ENCODE measurements at regions not wholly inside any gene's neighbourhood (a gene's known extent, or its start where the extent isn't known, plus 50 kb on each side); places are given as distances from the start of the nearest gene placed in this dataset.
"Not testable (repeated sequence)": the region's sequence is repeated elsewhere in the genome, so short reads cannot be mapped to it uniquely, and the experiment has no call there.

DNA sequence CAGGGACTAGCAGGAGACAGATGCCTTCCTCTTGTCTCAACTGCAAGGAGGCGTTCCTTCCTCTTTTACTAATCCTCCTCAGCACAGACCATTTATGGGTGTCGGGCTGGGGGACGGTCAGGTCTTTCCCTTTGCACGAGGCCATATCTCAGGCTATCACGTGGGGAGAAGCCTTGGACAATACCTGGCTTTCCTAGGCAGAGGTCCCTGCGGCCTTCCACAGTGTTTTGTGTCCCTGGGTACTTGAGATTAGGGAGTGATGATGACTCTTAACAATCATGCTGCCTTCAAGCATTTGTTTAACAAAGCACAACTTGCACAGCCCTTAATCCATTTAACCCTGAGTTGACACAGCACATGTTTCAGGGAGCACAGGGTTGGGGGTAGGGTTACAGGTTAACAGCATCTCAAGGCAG is 1238.6 kb downstream of the OLFM4 start:
- not testable (repeated sequence) for DNase-seq

DNA sequence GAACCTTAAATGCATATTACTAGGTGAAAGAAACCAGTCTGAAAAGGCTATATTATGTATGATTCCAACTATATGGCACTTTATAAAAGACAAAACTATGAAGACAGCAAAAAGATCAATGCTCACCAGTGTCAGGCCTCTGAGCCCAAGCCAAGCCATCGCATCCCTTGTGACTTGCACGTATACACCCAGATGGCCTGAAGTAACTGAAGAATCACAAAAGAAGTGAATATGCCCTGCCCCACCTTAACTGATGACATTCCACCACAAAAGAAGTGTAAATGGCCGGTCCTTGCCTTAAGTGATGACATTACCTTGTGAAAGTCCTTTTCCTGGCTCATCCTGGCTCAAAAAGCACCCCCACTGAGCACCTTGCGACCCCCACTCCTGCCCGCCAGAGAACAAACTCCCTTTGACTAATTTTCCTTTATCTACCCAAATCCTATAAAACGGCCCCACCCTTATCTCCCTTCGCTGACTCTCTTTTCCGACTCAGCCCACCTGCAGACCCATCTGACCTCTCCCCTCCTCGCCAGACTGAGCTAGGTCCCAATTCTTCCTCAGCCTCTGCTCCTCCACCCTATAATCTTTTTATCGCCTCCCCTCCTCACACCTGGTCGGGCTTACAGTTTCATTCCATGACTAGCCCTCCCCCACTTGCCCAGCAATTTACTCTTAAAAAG is 1239.5 kb downstream of the OLFM4 start:
- DNase-seq = not testable (repeated sequence)

DNA sequence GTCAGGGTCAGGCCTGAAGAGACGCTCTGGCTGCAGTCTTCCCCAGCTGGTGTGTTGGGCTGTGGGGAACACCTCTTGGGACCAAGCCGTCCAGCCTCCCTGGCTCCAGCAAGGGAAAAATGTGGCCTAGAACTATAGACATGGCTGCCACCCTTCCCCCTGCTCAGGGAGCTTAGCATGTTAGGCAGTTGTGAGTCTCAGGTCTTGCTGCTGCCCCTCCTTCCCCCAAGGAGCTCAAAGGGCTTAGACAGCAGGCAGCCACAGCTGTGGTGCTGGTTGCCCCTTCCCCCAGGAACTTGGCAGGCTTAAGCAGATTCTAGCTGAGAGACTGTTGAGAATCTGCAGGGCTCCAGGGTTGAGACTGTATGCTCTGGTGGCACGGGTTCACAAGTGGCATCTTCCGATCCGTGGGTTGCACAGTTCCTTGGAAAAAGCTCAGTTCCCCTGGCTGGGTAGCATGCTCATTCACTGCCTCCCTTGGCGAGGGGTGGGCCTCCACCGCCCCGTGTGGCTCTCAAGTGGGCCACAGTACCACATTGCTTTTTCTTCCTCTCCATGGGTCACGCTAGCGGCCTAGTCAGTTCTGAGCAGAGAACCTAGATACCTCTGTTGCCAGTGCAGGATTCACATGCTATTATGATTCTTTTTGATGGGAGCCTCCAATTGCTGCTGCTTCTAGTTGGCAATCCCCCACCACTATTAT is 1258.6 kb downstream of the OLFM4 start:
- no peak for DNase-seq

DNA sequence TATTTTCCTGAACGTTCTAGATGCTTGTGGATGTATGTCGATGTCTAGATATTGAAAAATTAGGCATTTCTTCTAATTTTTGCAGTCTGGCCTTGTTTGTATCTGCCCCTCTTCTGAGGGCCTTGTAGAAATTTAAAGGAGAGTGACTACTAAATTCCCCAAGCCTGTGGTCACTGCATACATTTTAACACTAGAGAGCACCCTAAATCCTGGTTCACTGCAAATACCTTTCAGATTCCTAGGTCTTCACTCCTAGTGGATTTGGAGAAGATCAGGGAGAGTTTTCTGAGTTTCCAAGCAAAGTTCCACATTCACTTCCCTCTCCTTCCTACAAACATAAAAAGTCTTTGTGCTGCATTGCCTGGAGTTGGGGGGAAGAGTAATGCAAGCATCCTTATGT is 1272.5 kb downstream of the OLFM4 start:
- DNase-seq = no peak

DNA sequence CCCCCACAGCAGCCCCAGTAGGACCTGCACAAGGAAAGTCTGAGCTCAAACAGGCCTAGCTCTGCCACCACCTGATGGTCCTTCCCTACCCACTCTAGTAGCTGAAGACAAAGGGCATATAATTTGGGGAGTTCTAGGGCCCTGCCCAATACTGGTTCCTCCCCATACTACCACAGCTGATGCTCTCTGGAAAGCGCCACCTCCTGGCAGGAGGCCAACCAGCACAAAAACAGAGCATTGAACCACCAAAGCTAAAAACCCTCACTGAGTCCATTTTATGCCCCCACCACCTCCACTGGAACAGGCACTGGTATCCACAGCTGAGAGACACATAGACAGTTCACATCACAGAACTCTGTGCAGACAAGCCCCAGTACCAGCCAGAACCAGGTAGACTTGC is 1276.8 kb downstream of the OLFM4 start:
- DNase-seq = no peak

DNA sequence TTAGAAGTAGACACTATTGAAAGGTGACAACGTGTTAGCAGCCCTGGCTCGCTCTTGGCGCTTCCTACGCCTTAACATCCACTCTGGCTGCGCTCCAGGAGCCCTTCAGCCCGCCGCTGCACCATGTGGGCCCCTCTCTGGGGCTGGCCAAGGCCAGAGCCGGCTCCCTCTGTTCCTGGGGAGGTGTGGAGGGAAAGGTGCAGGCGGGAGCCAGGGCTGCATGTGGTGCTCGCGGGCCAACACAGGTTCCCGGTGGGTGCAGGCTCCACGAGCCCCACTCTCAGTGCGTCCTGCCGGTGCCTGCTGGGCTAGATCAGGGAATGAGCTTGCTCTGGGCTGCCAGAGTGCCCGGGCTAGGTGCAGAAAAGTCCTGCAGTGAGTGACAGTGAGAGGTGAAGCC is 1284.3 kb downstream of the OLFM4 start:
- DNase-seq = no peak

DNA sequence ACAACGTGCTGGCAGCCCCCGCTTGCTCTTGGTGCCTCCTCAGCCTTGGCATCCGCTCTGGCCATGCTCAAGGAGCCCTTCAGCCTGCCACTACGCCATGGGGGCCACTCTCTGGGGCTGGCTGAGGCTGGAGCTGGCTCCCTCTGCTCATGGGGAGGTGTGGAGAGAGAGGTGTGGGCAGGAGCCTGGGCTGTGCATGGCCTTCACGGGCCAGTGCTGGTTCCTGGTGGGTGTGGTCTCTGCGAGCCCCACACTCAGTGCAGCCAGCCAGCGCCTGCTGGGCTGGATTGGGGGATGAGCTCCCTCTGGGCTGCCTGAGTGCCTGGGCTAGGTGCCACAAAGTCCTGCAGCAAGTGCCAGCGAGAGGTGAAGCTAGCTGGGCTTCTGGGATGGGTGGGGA is 1289.1 kb downstream of the OLFM4 start:
- no peak for DNase-seq

DNA sequence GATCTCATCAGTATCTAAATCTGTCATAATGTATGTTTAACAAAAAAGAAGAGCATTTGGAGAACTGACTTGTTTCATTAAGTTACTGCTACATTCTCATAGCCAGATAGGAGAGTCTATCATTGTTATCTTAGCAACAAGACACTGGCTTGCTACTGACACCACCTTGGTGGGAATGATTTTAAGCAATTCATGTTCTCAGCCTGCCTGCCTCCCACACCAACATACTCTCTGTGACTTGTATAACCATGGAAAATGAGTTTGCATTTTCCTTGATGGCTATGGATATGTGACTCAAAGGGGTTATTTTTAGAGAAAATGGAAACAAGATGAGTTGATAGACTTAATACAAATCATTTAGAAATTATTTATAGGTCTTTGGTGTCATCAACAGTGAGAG is 1308.9 kb downstream of the OLFM4 start:
- DNase-seq = no peak

DNA sequence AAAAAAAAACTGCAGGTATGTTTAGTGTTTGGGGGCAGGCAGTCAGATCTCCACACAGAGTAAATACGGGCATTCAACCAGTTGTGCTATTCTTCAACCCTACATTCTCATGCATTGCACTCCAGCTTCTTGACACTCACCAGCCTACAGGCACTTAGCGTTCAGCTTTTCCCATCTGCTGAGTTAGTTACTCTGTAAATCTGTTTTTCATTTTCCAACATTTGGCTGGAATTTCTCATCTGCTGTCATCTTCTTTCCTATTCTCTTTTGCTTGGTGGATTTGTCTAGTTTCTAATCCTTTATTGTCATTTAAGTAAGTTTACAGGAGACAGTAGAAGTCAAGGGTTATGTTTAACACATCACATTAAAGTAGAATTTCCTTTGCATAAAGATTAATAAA is 1318.9 kb downstream of the OLFM4 start:
- DNase-seq = no peak

DNA sequence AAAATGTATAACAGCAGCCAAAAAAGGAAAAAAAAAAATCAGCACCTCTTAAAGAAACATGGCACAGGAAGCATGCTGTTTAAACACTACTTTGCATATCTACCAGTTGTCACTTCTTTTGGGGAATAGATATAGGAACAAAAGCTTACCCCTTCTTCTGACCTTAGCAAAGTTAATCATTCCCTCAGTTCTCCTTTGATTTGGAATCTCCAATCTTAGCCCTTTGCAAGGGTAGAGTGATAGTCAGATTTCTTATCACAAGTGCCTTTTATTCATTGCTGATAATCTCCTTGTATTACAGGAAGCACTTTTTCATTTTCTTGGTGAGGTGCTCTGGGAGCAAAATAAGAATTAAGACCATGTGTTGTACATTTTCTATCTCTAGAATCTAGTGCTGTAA is 1327.6 kb downstream of the OLFM4 start:
- no peak for DNase-seq

DNA sequence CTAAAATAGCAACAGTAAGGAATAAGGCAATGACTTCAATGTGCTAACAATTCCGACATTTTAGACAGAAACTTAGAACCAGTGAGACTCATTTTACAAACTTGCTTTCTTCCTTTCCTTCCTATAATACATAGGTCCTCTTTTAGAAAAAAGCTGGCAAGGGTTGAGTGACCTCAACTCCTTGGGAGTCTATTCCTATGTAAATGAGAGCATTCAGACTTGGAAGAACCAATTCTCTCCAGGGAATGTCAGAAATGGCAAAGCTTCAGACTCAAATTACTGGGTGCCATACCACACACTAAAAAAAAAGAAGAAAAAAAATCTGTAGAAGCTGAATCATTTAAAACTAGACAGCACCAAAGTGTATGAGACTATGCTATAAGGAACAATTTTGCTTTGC is 1328.2 kb downstream of the OLFM4 start:
- no peak for DNase-seq

DNA sequence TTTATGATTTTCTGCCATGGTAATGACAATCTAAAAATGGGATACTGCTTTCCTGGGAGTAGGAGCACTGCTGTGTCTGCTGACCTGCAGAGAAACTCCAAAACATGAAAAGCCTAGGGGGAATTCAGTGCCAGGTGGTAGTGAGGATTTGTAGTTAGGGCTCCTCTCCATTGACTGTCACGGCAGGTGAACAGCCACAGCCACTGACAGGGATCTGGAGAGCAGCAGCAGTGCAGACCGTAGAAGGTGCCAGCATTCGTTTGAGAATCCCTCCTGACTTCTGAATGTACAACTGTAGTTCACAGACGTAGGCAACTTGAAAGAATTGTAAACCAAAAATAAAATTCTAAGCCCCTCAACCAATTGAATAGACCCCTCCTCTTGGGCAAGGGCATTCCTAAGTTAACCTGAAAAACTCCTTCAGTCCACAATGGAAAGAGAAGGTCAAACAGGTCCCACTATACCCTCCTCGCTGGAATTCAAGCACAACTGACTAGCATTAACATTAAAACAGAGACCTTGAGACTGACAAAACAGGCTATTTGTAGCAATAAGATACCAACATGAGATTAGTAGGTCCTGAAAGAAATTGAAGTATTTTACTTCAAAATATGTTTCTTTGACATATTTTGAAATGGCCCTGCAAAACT is 1328.8 kb downstream of the OLFM4 start:
- no peak for DNase-seq

DNA sequence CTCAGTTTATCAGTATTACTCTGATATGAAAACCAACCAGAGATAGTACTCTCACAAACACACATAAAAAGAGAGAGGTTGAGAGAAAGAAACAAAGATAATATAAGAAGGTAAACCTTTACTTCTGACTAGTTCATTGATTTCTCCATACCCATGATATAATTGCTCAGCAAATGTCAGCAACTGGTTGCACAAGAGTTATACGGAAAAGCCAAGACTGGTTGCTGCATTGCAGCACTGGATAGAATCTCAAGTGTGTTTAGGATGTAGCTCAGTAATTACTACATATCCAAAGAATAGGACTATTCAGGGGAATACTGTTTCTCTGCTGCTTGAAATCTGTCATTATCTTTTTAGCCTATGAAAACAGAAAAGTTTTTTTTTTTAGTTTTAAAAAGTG is 1332.8 kb downstream of the OLFM4 start:
- no peak for DNase-seq

DNA sequence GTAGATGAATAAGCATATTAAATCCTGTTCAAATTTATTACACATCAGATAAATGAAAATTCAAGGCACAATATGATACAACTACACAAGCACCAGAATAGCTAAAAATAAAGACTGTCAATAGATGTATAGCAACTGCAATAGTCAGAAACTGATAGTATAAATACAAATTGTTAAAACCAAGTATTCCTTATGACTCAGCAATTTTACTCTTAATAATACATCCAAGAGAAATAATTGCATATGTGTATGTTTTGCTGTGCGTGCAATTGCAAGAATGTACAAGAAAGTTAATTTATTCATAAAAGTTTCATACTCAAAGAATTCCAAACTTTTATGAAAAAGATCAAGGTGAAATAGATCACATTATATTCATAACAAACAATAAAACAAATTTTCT is 1338.1 kb downstream of the OLFM4 start:
- no peak for DNase-seq

DNA sequence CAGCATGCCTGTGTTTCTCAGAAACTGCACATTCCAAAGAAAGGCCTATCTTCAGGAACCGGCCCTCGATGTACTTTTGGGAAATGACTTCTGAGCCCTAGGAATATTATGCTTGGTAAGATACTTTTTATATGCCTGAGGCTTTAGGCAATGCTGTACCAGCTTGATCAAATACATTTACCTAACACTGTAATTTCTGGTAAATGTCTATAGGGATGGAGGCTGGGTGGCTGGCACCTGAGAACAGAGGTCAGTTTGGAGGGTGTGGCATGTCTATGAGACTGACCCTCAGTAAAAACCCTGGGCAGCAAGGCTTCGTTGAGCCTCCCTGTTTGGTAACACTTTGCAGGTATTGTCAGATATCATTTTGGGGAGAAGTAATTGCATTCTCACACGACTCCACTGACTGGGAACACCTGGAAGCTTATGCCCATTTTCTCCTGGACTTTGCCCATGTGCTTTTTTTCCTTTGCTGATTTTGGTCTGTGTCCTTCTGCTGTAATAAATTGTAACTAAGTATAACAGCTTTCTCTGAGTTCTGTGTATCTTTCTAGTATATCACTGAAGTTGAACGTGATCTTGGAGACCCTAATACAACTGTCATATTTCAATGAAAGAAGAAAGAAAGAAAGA is 1339.1 kb downstream of the OLFM4 start:
- DNase-seq = no peak

DNA sequence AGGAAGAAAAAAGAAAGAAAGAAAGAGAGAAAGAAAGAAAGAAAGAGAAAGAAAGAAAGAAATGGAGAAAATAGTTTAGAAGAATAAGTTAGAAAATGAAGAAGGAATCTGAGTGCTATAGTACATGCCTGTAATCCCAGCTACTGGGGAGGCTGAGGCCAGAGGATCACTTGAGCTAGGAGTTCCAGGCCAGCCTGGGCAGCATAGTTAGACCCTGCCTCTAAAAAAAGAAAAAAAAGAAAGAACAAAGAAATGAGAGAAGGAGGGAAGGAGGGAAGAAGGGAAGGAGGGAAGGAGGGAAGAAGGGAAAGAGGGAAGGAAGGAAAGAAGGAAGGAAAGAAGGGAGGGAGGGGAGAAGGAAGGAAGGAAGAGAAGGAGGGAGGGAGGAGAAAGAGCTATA is 1339.8 kb downstream of the OLFM4 start:
- DNase-seq = no peak

DNA sequence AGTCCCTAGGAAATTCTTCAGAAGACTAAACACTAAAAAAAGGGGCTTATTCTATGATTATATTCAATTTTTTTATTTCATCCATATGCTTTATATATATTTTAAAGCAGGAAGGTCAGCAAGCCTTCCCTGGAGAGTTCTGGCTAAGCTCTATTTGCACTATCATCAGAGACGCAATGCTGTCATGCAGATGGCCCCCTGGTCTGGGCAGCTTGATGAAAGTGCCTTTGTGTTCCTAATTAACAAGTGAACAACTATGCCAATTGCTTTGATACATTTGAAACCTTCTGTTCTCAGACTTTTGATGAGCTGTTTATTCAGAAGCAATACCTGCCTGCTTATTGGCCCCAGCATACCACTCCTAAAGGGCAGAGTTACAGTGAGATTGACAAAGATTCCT is 1344.6 kb downstream of the OLFM4 start:
- no peak for DNase-seq

DNA sequence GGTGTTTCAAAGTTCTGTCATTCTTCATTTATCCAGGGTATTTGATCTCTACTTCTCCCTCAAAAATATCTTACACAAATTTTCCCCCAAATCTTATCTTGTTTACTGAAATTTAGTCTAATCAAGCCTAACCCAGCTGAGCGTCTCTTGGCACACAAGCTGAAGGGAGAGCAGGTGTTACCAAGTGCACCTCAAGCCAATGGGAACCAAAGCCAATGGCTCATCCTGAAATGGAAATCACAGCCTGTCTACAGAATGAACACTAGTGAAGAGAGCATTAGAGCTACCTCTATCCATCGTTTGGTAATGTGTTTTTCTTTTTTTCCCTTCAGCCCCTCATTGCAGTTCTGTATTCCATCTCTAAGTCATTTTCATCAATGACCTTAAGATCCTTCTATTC is 1350.8 kb downstream of the OLFM4 start:
- DNase-seq = no peak

DNA sequence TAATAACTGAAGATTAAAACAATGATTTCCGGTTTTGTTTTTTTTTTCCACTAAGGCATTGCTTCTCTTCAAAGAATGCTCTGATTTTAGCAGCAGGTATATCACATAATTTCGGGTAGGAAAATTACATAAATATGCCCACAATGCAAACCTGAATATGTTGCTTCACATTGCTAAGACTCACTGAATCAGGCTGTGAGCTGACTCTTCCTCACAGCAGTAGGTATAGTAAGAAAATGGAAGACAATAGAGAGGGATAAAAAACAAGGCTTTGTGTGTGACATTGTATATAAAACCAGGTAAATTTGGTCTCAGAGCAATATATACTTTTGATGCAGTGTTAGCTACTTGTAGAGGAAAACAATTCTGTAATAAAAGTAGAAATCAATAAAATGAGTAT is 1355.0 kb downstream of the OLFM4 start:
- no peak for DNase-seq

DNA sequence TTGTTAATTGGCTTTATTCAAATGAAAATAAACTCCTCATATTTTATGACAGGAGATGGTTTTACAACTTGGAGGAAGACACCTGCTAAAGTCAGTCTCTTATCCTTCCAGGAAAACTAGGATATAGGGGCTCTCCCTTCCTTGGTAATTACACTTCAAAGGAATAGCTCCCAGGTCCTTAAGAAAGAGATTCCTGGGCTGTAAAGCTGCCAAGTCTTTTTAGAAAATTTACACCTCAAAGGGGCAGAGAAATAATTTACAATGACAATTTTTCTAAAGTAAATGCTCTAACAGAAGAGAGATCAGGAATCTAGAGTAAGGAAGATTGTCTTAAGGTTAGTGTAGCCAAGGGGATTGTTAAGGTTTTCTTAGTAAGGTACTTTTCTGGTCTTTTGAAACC is 1359.0 kb downstream of the OLFM4 start:
- no peak for DNase-seq

DNA sequence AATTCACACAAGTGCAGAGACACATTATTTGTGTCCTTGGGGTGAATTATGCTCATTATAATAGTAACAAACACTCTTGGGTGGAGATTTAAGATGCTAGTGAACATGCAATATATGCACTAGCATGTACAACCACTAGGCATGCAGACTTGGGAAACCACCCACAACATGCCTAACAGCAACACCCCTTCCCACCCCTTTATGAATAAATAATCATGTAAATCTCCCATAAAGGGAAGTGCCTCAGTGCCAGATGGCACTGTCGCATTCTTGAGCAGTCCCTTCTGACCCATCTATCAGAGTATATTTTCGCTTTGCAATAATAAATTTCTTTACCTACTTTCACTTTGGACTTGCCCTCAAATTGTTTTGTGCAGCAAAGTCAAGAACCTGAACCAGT is 1362.2 kb downstream of the OLFM4 start:
- DNase-seq = no peak

DNA sequence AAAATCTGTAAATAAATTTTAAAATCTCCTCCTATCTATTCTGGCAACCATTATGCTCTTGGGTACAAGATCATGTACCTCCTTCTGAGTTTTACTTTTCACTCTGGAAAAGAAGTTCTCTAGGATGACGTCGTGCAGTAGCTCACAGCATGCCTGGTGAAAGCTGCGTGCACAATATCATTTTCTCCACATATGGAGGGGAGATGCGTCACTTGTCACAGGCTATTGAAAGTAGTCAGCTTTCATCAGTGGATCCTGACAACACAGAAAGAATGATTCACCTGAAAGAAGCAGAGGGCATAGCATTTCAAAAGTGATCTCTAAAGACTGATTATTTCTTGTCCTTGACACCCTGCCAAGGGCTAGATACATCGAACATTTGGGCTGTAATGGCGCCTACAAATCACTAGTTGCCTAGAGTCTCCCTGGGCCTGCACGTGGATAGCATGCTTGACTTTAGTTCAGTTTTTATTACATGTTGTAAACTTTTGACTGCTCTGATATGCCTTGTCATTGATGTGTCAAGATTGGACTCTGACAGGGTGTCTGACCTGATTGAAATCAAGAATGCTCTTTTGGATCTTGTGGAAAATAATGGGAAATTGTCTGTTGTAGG is 1365.6 kb downstream of the OLFM4 start:
- no peak for DNase-seq

DNA sequence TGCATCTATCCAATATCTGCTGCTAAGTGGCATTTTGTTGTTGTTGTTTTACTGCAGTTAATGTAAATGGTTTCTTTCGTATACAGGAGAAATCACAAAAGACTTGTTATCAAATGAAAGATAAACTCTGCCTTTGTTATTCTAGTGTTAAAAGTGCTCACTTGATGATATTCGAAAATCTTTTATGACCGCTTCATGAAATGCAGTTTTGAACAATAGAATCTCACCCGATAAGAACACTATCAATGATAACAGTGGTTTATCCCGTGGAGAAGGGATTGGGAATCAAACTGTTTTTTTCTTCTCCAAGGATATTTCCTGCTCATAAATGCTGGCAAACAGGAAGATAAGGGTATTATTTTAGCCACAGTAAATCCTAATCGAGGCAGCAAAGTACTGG is 1366.3 kb downstream of the OLFM4 start:
- DNase-seq = no peak
